Fibroblast of lung (primary cell): ENCODE measurements at regions not wholly inside any gene's neighbourhood (a gene's known extent, or its start where the extent isn't known, plus 50 kb on each side); places are given as distances from the start of the nearest gene placed in this dataset.

Source experiments
- EZH2 ChIP-seq: IDR thresholded peaks from 2 replicates; pipeline ENCODE4 v1.5.1; 2012; ENCODE audit warnings: low read length, control low read depth, mild to moderate bottlenecking; ENCODE audit errors: missing control alignments
- TF ChIP-seq, protein P1 (sequence below), 2 donors: IDR thresholded peaks in 1 of 2; conservative IDR thresholded peaks in 1 of 2; 1 replicate in 1 of 2; 2 replicates in 1 of 2; pipeline ENCODE4 v1.5.1; 2011 to 2012; ENCODE audit warnings: low read length in 2 of 2, control low read depth in 1 of 2, inconsistent platforms in 1 of 2, low read depth in 1 of 2, mild to moderate bottlenecking in 1 of 2

DNA sequence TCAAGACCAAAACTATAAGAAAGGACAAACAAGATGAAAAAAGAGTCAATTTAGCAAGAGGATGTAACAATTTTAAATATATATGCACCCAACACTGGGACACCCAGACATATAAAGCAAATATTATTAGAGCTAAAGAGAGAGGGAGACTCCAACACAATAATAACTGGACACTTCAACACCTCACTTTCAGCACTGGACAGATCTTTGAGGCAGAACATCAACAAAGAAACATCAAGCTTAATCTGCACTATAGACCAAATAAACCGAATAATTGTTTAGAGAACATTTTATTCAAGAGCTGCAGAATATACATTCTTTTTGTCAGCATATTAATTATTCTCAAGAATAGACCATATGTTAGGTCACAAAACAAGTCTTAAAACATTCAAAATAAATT lies 109.7 kb upstream of the TET2 start:
- TF ChIP-seq, protein P1, sequence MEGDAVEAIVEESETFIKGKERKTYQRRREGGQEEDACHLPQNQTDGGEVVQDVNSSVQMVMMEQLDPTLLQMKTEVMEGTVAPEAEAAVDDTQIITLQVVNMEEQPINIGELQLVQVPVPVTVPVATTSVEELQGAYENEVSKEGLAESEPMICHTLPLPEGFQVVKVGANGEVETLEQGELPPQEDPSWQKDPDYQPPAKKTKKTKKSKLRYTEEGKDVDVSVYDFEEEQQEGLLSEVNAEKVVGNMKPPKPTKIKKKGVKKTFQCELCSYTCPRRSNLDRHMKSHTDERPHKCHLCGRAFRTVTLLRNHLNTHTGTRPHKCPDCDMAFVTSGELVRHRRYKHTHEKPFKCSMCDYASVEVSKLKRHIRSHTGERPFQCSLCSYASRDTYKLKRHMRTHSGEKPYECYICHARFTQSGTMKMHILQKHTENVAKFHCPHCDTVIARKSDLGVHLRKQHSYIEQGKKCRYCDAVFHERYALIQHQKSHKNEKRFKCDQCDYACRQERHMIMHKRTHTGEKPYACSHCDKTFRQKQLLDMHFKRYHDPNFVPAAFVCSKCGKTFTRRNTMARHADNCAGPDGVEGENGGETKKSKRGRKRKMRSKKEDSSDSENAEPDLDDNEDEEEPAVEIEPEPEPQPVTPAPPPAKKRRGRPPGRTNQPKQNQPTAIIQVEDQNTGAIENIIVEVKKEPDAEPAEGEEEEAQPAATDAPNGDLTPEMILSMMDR (conservative IDR thresholded peaks at IDR 0.05 in 1 of 2, IDR thresholded peaks at IDR 0.05 in 1 of 2; ENCODE audit: low read depth in 1 of 2, low read length in 2 of 2): no peak
- no peak for TF ChIP-seq EZH2
